PC-9 (cell line): ENCODE measurements at regions not wholly inside any gene's neighbourhood (a gene's known extent, or its start where the extent isn't known, plus 50 kb on each side); places are given as distances from the start of the nearest gene placed in this dataset.

Experiments
- BruUV-seq: library from RNA; stranded (reverse); fragments of 400-500 nt; replicated peaks from 2 replicates; lab custom pipeline; 2021; lab: Mats Ljungman, UMichigan
- CTCF ChIA-PET: fragments of 300-600 bp; sonication (Branson Sonifier 250); formaldehyde crosslinking; loops from one replicate; lab custom pipeline; 2022; ENCODE audit warnings: antibody characterized with exemption; lab: Charles Lee
- POLR2A ChIA-PET: fragments of 300-600 bp; sonication (Branson Sonifier 250); formaldehyde crosslinking; loops from one replicate; lab custom pipeline; 2022; ENCODE audit warnings: antibody characterized with exemption; ENCODE audit not compliant: unreplicated experiment; lab: Charles Lee
- DNase-seq, 2 experiments: peaks; one replicate each; pipeline versions ENCODE4 v3.0.0 to v3.0.0-alpha.2; 2015 to 2022; ENCODE audit warnings: mixed read lengths in 1 of 2
- H2AFZ ChIP-seq: fragments of 200-600 bp; sonication (generic); 2 replicates; pipeline ENCODE4 v1.8.1; 2017; ENCODE audit warnings: antibody characterized with exemption
- H3F3A ChIP-seq: fragments of 200-600 bp; sonication (generic); 2 replicates; pipeline ENCODE4 v1.8.1; 2017; ENCODE audit warnings: antibody characterized with exemption, mild to moderate bottlenecking, low read depth; ENCODE audit not compliant: insufficient read depth
- H3K27ac ChIP-seq: fragments of 200-600 bp; sonication (generic); 2 replicates; pipeline ENCODE4 v1.6.1; 2016; ENCODE audit warnings: mixed run types
- H3K27me3 ChIP-seq: fragments of 200-600 bp; sonication (generic); 2 replicates; pipeline ENCODE4 v1.6.1; 2016; ENCODE audit warnings: low read depth, mixed run types; ENCODE audit not compliant: insufficient read depth
- H3K36me3 ChIP-seq: fragments of 200-600 bp; sonication (generic); 2 replicates; pipeline ENCODE4 v1.6.1; 2016; ENCODE audit warnings: low read depth, mixed run types
- H3K4me1 ChIP-seq: fragments of 200-600 bp; sonication (generic); replicated peaks from 2 replicates; pipeline ENCODE4 v1.6.1; 2016; ENCODE audit warnings: mixed run types; ENCODE audit not compliant: insufficient read depth
- H3K4me2 ChIP-seq: fragments of 200-600 bp; sonication (generic); 2 replicates; pipeline ENCODE4 v1.6.1; 2017; ENCODE audit warnings: mixed run types
- H3K4me3 ChIP-seq: fragments of 200-600 bp; sonication (generic); 2 replicates; pipeline ENCODE4 v1.6.1; 2016; ENCODE audit warnings: mixed run types
- H3K79me2 ChIP-seq: fragments of 200-600 bp; sonication (generic); 2 replicates; pipeline ENCODE4 v1.6.1; 2017; ENCODE audit warnings: low read depth, mixed run types
- H3K9me2 ChIP-seq: fragments of 200-600 bp; sonication (generic); 2 replicates; pipeline ENCODE4 v1.8.1; 2017; ENCODE audit warnings: mild to moderate bottlenecking; ENCODE audit not compliant: insufficient read depth
- H3K9me3 ChIP-seq: fragments of 200-600 bp; sonication (generic); 2 replicates; pipeline ENCODE4 v1.8.1; 2016; ENCODE audit warnings: low read depth; ENCODE audit not compliant: insufficient read depth
- H4K20me1 ChIP-seq: fragments of 200-600 bp; sonication (generic); 2 replicates; pipeline ENCODE4 v1.8.1; 2017; ENCODE audit not compliant: insufficient read depth
- EZH2 ChIP-seq: fragments of 200-600 bp; sonication (generic); IDR thresholded peaks from 2 replicates; pipeline ENCODE4 v1.8.0; 2017; ENCODE audit warnings: antibody characterized with exemption, low read depth
- intact Hi-C: fragments of 100-400 bp; cut with micrococcal nuclease; formaldehyde crosslinking; loops from one replicate; pipeline ENCODE4 v1.10.0; 2022; ENCODE audit not compliant: unreplicated experiment
- TF ChIP-seq, protein P1 (sequence below): fragments of 200-600 bp; sonication (generic); conservative IDR thresholded peaks from 2 replicates; pipeline ENCODE4 v1.6.1; 2017; ENCODE audit warnings: mixed run types, antibody characterized with exemption, mild to moderate bottlenecking, moderate library complexity

DNA sequence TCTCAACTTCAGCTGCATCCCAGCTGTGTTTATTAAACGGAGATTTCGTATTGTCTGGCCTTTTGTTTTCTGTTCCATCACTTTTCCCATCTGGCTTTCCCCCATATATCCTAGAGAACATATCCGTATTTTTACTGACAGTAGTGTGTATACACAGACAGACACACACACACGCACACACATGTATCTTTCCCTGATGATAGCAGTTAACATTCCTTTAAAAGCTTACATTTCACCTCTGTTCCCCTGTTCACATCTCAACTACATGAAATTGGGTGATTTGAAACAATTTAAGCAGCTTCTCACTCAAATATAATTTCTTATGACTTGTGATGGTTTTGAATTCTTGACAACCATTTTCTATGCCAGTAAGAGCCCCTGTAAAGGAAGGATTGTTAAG is 207.1 kb upstream of the CEP162 start:
- Histone ChIP-seq H3K36me3 (no peaks in the 10 kb centered on the region), H3K9me2 (no peaks in the 10 kb centered on the region), H3K9me3 (no peaks in the 10 kb centered on the region), H4K20me1 (no peaks in the 10 kb centered on the region), H3K27me3 (no peaks in the 10 kb centered on the region), H2AFZ (no peak overlapping the region), H3K4me2 (no peak overlapping the region), H3K27ac (no peak overlapping the region), H3F3A (no peaks in the 10 kb centered on the region), H3K4me1 (no peaks in the 10 kb centered on the region), H3K4me3 (no peak overlapping the region), H3K79me2 (no peaks in the 10 kb centered on the region)
- BruUV-seq, result no TSS peak
- POLR2A ChIA-PET, result no interaction called here
- no peak for TF ChIP-seq EZH2
- TF ChIP-seq, protein P1, sequence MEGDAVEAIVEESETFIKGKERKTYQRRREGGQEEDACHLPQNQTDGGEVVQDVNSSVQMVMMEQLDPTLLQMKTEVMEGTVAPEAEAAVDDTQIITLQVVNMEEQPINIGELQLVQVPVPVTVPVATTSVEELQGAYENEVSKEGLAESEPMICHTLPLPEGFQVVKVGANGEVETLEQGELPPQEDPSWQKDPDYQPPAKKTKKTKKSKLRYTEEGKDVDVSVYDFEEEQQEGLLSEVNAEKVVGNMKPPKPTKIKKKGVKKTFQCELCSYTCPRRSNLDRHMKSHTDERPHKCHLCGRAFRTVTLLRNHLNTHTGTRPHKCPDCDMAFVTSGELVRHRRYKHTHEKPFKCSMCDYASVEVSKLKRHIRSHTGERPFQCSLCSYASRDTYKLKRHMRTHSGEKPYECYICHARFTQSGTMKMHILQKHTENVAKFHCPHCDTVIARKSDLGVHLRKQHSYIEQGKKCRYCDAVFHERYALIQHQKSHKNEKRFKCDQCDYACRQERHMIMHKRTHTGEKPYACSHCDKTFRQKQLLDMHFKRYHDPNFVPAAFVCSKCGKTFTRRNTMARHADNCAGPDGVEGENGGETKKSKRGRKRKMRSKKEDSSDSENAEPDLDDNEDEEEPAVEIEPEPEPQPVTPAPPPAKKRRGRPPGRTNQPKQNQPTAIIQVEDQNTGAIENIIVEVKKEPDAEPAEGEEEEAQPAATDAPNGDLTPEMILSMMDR, result no peak
- intact Hi-C loops, result no loop called here
- DNase-seq, result no peak
- CTCF ChIA-PET, result no interaction called here

DNA sequence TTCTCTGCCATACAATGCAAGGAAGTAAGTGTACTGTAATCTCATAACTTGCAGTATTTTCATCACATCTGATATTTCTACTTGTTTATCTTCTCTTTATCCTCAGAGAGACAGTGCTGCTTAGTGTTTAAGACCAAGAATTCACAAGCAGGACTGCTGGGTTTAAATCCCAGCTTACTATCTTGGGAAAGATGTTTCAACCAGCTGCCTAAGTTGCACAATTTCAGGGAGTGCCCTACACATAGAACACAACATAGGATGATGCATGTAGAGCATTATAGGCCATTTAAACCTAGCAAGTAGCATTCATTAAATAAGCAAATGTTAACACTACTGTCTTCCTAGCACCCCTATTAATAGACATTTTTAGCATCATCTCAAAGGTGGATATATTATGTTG is 205.2 kb upstream of the CEP162 start:
- ChIA-PET CTCF (no interaction called here), POLR2A (no interaction called here)
- TF ChIP-seq EZH2, result no peak
- TF ChIP-seq, protein P1, result no peak
- H3K4me2 ChIP-seq, result no peak overlapping the region
- no TSS peak for BruUV-seq
- H3K79me2 ChIP-seq, result no peaks in the 10 kb centered on the region
- no peaks in the 10 kb centered on the region for H3K4me1 ChIP-seq
- no peaks in the 10 kb centered on the region for H3F3A ChIP-seq
- H3K9me3 ChIP-seq, result no peaks in the 10 kb centered on the region
- no peaks in the 10 kb centered on the region for H4K20me1 ChIP-seq
- no peak overlapping the region for H2AFZ ChIP-seq
- intact Hi-C loops, result no loop called here
- no peaks in the 10 kb centered on the region for H3K27me3 ChIP-seq
- H3K36me3 ChIP-seq, result no peaks in the 10 kb centered on the region
- no peak for DNase-seq
- H3K27ac ChIP-seq, result no peak overlapping the region
- H3K4me3 ChIP-seq, result no peak overlapping the region
- no peaks in the 10 kb centered on the region for H3K9me2 ChIP-seq

DNA sequence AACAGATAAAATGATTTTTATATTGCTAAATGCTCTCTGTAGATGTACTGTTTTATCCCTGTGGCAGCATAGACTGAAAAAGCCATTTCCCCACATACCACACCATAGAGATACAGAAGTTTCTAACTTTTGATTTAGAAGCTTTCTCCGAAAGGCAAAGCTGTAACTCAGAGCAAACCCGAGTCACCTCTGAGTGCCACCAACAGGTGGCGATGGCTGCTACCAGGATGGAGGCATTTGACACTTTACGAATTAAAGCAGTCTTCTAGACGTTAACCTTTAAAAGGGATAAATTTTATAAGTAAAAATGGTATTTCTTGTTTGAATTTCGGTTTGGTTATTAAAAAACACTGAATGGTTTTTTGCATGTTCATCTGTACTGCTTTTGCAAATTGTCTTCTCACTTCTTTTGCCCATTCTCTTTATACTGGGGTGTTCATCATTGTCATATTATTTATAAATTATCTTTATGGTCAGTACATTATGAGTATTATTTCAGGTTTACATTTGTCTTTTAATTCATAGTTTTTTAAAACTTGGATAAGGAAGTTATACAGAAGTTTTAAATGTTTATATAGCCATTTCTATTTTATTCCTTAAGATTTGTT is 201.0 kb upstream of the CEP162 start:
- ChIA-PET CTCF (interaction anchor here (0.8 kb wide), 1 partner anchor 50 kb away, joined by 3 read pairs; no protein-coding TSS in a partner anchor), POLR2A (interaction anchor here (0.7 kb wide), 1 partner anchor 698 kb away, joined by 3 read pairs; no protein-coding TSS in a partner anchor)
- Histone ChIP-seq H3F3A (no peaks in the 10 kb centered on the region), H3K4me3 (no peak overlapping the region), H4K20me1 (no peaks in the 10 kb centered on the region), H3K36me3 (no peaks in the 10 kb centered on the region), H3K79me2 (no peaks in the 10 kb centered on the region), H3K4me1 (no peaks in the 10 kb centered on the region), H2AFZ (no peak overlapping the region), H3K27me3 (no peaks in the 10 kb centered on the region), H3K27ac (no peak overlapping the region), H3K4me2 (no peak overlapping the region), H3K9me3 (no peaks in the 10 kb centered on the region), H3K9me2 (no peaks in the 10 kb centered on the region)
- intact Hi-C loops, result loop anchor here (1.0 to 5.0 kb wide), 3 partner anchors 354 to 698 kb away; no protein-coding TSS in a partner anchor
- TF ChIP-seq, protein P1, result peak; percentile 76
- TF ChIP-seq EZH2, result no peak
- DNase-seq, result peak in 1 of 2 experiments; percentile 33
- no TSS peak for BruUV-seq
